OCI-LY7 (cell line): ENCODE measurements at regions not wholly inside any gene's neighbourhood (a gene's known extent, or its start where the extent isn't known, plus 50 kb on each side); places are given as distances from the start of the nearest gene placed in this dataset.

Experiments
- BruUV-seq: library from RNA; stranded (reverse); fragments of 400-500 nt; replicated peaks from 2 replicates; lab custom pipeline; 2021; lab: Mats Ljungman, UMichigan
- CTCF ChIA-PET: fragments of 300-600 bp; sonication (Branson Sonifier 250); formaldehyde crosslinking; loops from one replicate; lab custom pipeline; 2022; ENCODE audit warnings: antibody characterized with exemption; ENCODE audit not compliant: unreplicated experiment; lab: Charles Lee
- POLR2A ChIA-PET: fragments of 300-600 bp; sonication (Branson Sonifier 250); formaldehyde crosslinking; loops from one replicate; lab custom pipeline; 2022; ENCODE audit warnings: antibody characterized with exemption; lab: Charles Lee
- DNase-seq: peaks from one replicate; pipeline ENCODE4 v3.0.0-alpha.2; 2015; ENCODE audit warnings: low spot score
- H2AFZ ChIP-seq: fragments of 200-600 bp; sonication (generic), shearing (Covaris generic); 2 replicates; pipeline ENCODE4 v1.6.1; 2014; ENCODE audit warnings: mild to moderate bottlenecking, antibody characterized with exemption, low read length, moderate library complexity
- H3K27ac ChIP-seq: fragments of 200-600 bp; sonication (generic); 2 replicates; pipeline ENCODE4 v1.5.1; 2014; ENCODE audit warnings: mixed run types, low read depth, mild to moderate bottlenecking, moderate library complexity, low read length, inconsistent platforms; ENCODE audit not compliant: poor library complexity, severe bottlenecking
- H3K36me3 ChIP-seq: fragments of 200-600 bp; sonication (generic); 2 replicates; pipeline ENCODE4 v1.6.1; 2014; ENCODE audit warnings: mild to moderate bottlenecking, antibody characterized with exemption, low read length, moderate library complexity, mixed read lengths; ENCODE audit not compliant: insufficient read depth
- H3K4me1 ChIP-seq: fragments of 200-600 bp; sonication (generic); 2 replicates; pipeline ENCODE4 v1.5.1; 2014; ENCODE audit warnings: mild to moderate bottlenecking, low read length; ENCODE audit not compliant: insufficient read depth, poor library complexity, severe bottlenecking
- H3K4me2 ChIP-seq: fragments of 200-600 bp; sonication (generic); 2 replicates; pipeline ENCODE4 v1.6.1; 2014; ENCODE audit warnings: mild to moderate bottlenecking, low read length
- H3K4me3 ChIP-seq: fragments of 200-600 bp; sonication (generic); 2 replicates; pipeline ENCODE4 v1.5.1; 2014; ENCODE audit warnings: mild to moderate bottlenecking, low read depth, low read length; ENCODE audit not compliant: poor library complexity, severe bottlenecking
- H3K79me2 ChIP-seq: fragments of 200-600 bp; sonication (generic); 2 replicates; pipeline ENCODE4 v1.6.1; 2016; ENCODE audit warnings: low read depth, mild to moderate bottlenecking, low read length, moderate library complexity, mixed read lengths; ENCODE audit not compliant: insufficient read depth
- H3K9me2 ChIP-seq: fragments of 200-600 bp; sonication (generic); 2 replicates; pipeline ENCODE4 v1.6.1; 2016; ENCODE audit warnings: mild to moderate bottlenecking, low read length, mixed read lengths; ENCODE audit not compliant: insufficient read depth
- H3K9me3 ChIP-seq: fragments of 200-600 bp; sonication (generic); 2 replicates; pipeline ENCODE4 v1.6.1; 2014; ENCODE audit warnings: mild to moderate bottlenecking, mixed run types, low read length, mixed read lengths
- H4K20me1 ChIP-seq: fragments of 200-600 bp; sonication (generic); 2 replicates; pipeline ENCODE4 v1.6.1; 2014; ENCODE audit warnings: mild to moderate bottlenecking, antibody characterized with exemption, low read length, moderate library complexity, mixed read lengths; ENCODE audit not compliant: insufficient read depth
- CTCF ChIP-seq: fragments of 200-600 bp; sonication (generic); conservative IDR thresholded peaks from 2 replicates; pipeline ENCODE4 v1.5.1; 2014; ENCODE audit warnings: mild to moderate bottlenecking, antibody characterized with exemption, low read length, moderate library complexity, mixed read lengths
- EZH2phosphoT487 ChIP-seq: fragments of 200-600 bp; sonication (generic); IDR thresholded peaks from 2 replicates; pipeline ENCODE4 v1.6.1; 2018; ENCODE audit warnings: low read depth, borderline replicate concordance, mild to moderate bottlenecking, mixed run types, antibody characterized with exemption, low read length, moderate library complexity, mixed read lengths
- intact Hi-C: fragments of 100-400 bp; cut with micrococcal nuclease; formaldehyde crosslinking; loops from one replicate; pipeline ENCODE4 v1.10.0; 2022; ENCODE audit not compliant: unreplicated experiment

DNA sequence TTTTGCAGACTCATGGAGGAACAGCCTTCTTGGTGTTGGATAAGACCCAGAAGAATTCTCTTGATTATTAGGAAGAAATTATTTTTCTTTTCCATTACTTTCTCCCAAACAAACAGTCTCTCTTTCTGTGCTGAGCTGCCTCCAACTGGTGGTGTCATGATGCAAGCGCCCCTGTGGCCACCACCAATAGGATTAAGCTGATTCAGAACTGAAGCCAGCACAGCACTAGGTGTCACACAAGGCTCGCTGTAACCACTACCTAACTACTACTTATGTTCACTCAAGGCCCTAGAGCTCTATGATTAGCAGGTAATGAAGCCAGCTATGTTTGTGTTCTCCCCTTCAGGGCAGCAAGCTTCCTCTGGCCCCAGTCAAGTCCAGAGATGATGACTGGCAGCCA lies 123.4 kb downstream of the HTR1B start:
- H3K9me2 ChIP-seq, result no peaks in the 10 kb centered on the region
- no peaks in the 10 kb centered on the region for H4K20me1 ChIP-seq
- intact Hi-C loops, result no loop called here
- TF ChIP-seq EZH2phosphoT487 (no peak), CTCF (no peak)
- CTCF ChIA-PET, result no interaction called here
- POLR2A ChIA-PET, result no interaction called here
- no peak overlapping the region for H3K27ac ChIP-seq
- H3K4me2 ChIP-seq, result no peak overlapping the region
- no peaks in the 10 kb centered on the region for H3K9me3 ChIP-seq
- no peaks in the 10 kb centered on the region for H3K36me3 ChIP-seq
- no peak for DNase-seq
- H3K79me2 ChIP-seq, result no peaks in the 10 kb centered on the region
- H2AFZ ChIP-seq, result no peak overlapping the region
- no peaks in the 10 kb centered on the region for H3K4me1 ChIP-seq
- BruUV-seq, result no TSS peak
- no peak overlapping the region for H3K4me3 ChIP-seq

GRCh38 chr6:77337392-77337791 lies 125.9 kb downstream of the HTR1B start:
- no peak for DNase-seq
- no peak overlapping the region for H3K27ac ChIP-seq
- no peaks in the 10 kb centered on the region for H3K36me3 ChIP-seq
- no peaks in the 10 kb centered on the region for H3K4me1 ChIP-seq
- BruUV-seq, result no TSS peak
- H3K4me3 ChIP-seq, result no peak overlapping the region
- H4K20me1 ChIP-seq, result no peaks in the 10 kb centered on the region
- no peak overlapping the region for H3K4me2 ChIP-seq
- no peak for TF ChIP-seq CTCF
- TF ChIP-seq EZH2phosphoT487, result no peak
- H2AFZ ChIP-seq, result no peak overlapping the region
- H3K79me2 ChIP-seq, result no peaks in the 10 kb centered on the region
- H3K9me2 ChIP-seq, result no peaks in the 10 kb centered on the region
- H3K9me3 ChIP-seq, result no peaks in the 10 kb centered on the region
- intact Hi-C loops, result no loop called here
- CTCF ChIA-PET, result no interaction called here
- POLR2A ChIA-PET, result no interaction called here

- intact Hi-C loops, result no loop called here
- H4K20me1 ChIP-seq, result no peaks in the 10 kb centered on the region
- no peaks in the 10 kb centered on the region for H3K9me2 ChIP-seq
- POLR2A ChIA-PET, result no interaction called here
- H3K4me1 ChIP-seq, result no peaks in the 10 kb centered on the region
- CTCF ChIA-PET, result no interaction called here
- no peak overlapping the region for H3K27ac ChIP-seq
- no peaks in the 10 kb centered on the region for H3K79me2 ChIP-seq
- H3K36me3 ChIP-seq, result no peaks in the 10 kb centered on the region
- no peak for DNase-seq
- TF ChIP-seq CTCF (no peak), EZH2phosphoT487 (no peak)
- H3K4me2 ChIP-seq, result no peak overlapping the region
- H2AFZ ChIP-seq, result no peak overlapping the region
- no peak overlapping the region for H3K4me3 ChIP-seq
- no TSS peak for BruUV-seq
- H3K9me3 ChIP-seq, result no peaks in the 10 kb centered on the region
These were observed 129.2 kb downstream of the HTR1B start for GRCh38 chr6:77334093-77334492.
